Mesothelial cell of epicardium (in vitro differentiated cells): ENCODE measurements at regions not wholly inside any gene's neighbourhood (a gene's known extent, or its start where the extent isn't known, plus 50 kb on each side); places are given as distances from the start of the nearest gene placed in this dataset.

Experiments
- DNase-seq, 2 experiments: peaks; one replicate each; pipeline ENCODE4 v3.0.0; 2021; ENCODE audit warnings: low spot score in 2 of 2; ENCODE audit not compliant: unreplicated experiment in 2 of 2
- H3K27ac Mint-ChIP-seq: 2 replicates; pipeline ENCODE4 v1.8.0; 2021; ENCODE audit warnings: mixed read lengths
- H3K27me3 Mint-ChIP-seq: 2 replicates; pipeline ENCODE4 v1.8.0; 2021; ENCODE audit warnings: low read depth, mixed read lengths
- H3K36me3 Mint-ChIP-seq: 2 replicates; pipeline ENCODE4 v1.8.0; 2021; ENCODE audit warnings: mixed read lengths
- H3K4me1 Mint-ChIP-seq: 2 replicates; pipeline ENCODE4 v1.8.0; 2021; ENCODE audit warnings: mixed read lengths
- H3K4me3 Mint-ChIP-seq: 2 replicates; pipeline ENCODE4 v1.8.0; 2021; ENCODE audit warnings: mild to moderate bottlenecking, moderate library complexity, mixed read lengths
- H3K9me3 Mint-ChIP-seq: 2 replicates; pipeline ENCODE4 v1.8.0; 2021; ENCODE audit warnings: mixed read lengths
- CTCF ChIP-seq: fragments of 200-600 bp; sonication (generic); IDR thresholded peaks from one replicate; pipeline ENCODE4 v1.5.0; 2021; ENCODE audit warnings: antibody characterized with exemption; ENCODE audit not compliant: unreplicated experiment

- TF ChIP-seq CTCF: no peak
- H3K27ac Mint-ChIP-seq: no peak overlapping the region
- H3K4me3 Mint-ChIP-seq: no peak overlapping the region
- peaks cover 63% of the 10 kb centered on the region for H3K9me3 Mint-ChIP-seq
- H3K27me3 Mint-ChIP-seq: no peaks in the 10 kb centered on the region
- H3K4me1 Mint-ChIP-seq: no peaks in the 10 kb centered on the region
- no peak for DNase-seq
- peaks cover 3% of the 10 kb centered on the region for H3K36me3 Mint-ChIP-seq
Measured at GRCh38 chr3:147864754-147865354, 455.7 kb downstream of the ZIC1 start.

- Mint-ChIP-seq H3K4me3 (no peak overlapping the region), H3K27ac (no peak overlapping the region), H3K9me3 (peaks cover 61% of the 10 kb centered on the region), H3K4me1 (no peaks in the 10 kb centered on the region), H3K27me3 (no peaks in the 10 kb centered on the region), H3K36me3 (peaks cover 3% of the 10 kb centered on the region)
- DNase-seq: no peak
- no peak for TF ChIP-seq CTCF
Measured at GRCh38 chr3:147866561-147866960, 457.4 kb downstream of the ZIC1 start.

- H3K4me1 Mint-ChIP-seq: no peaks in the 10 kb centered on the region
- H3K27me3 Mint-ChIP-seq: no peaks in the 10 kb centered on the region
- DNase-seq: no peak
- H3K36me3 Mint-ChIP-seq: no peaks in the 10 kb centered on the region
- no peak for TF ChIP-seq CTCF
- no peak overlapping the region for H3K27ac Mint-ChIP-seq
- H3K4me3 Mint-ChIP-seq: no peak overlapping the region
- peaks cover 15% of the 10 kb centered on the region for H3K9me3 Mint-ChIP-seq
Measured at GRCh38 chr3:147872568-147872967, 463.4 kb downstream of the ZIC1 start.

- Mint-ChIP-seq H3K36me3 (no peaks in the 10 kb centered on the region), H3K27me3 (no peaks in the 10 kb centered on the region), H3K4me1 (no peaks in the 10 kb centered on the region), H3K4me3 (no peak overlapping the region), H3K27ac (no peak overlapping the region), H3K9me3 (peaks cover 20% of the 10 kb centered on the region)
- TF ChIP-seq CTCF: no peak
- DNase-seq: no peak
Measured at GRCh38 chr3:147875498-147875897, 466.3 kb downstream of the ZIC1 start.

- no peak overlapping the region for H3K27ac Mint-ChIP-seq
- peaks cover 2% of the 10 kb centered on the region for H3K4me1 Mint-ChIP-seq
- peaks cover 48% of the 10 kb centered on the region for H3K9me3 Mint-ChIP-seq
- peaks cover 1% of the 10 kb centered on the region for H3K36me3 Mint-ChIP-seq
- no peak for DNase-seq
- H3K4me3 Mint-ChIP-seq: no peak overlapping the region
- TF ChIP-seq CTCF: no peak
- H3K27me3 Mint-ChIP-seq: peaks cover 4% of the 10 kb centered on the region
Measured at GRCh38 chr3:147881933-147882332, 472.8 kb downstream of the ZIC1 start.

GRCh38 chr3:147886879-147887278, 477.7 kb downstream of the ZIC1 start:
- peaks cover 16% of the 10 kb centered on the region for H3K4me1 Mint-ChIP-seq
- peak overlapping the region; percentile 27 for H3K27ac Mint-ChIP-seq
- H3K36me3 Mint-ChIP-seq: peaks cover 5% of the 10 kb centered on the region
- DNase-seq: no peak
- no peak overlapping the region for H3K4me3 Mint-ChIP-seq
- H3K9me3 Mint-ChIP-seq: peaks cover 18% of the 10 kb centered on the region
- TF ChIP-seq CTCF: no peak
- H3K27me3 Mint-ChIP-seq: peaks cover 4% of the 10 kb centered on the region
